GM20431 (cell line): ENCODE measurements at regions not wholly inside any gene's neighbourhood (a gene's known extent, or its start where the extent isn't known, plus 50 kb on each side); places are given as distances from the start of the nearest gene placed in this dataset.
"Not testable (repeated sequence)": the region's sequence is repeated elsewhere in the genome, so short reads cannot be mapped to it uniquely, and the experiment has no call there.

Experiments used
- in situ Hi-C: fragments of 300-500 bp; cut with MseI, MboI; formaldehyde crosslinking; loops from one replicate; pipeline ENCODE4 v1.15.0; 2020; ENCODE audit warnings: low sequenced_read_pairs; ENCODE audit not compliant: unreplicated experiment

DNA sequence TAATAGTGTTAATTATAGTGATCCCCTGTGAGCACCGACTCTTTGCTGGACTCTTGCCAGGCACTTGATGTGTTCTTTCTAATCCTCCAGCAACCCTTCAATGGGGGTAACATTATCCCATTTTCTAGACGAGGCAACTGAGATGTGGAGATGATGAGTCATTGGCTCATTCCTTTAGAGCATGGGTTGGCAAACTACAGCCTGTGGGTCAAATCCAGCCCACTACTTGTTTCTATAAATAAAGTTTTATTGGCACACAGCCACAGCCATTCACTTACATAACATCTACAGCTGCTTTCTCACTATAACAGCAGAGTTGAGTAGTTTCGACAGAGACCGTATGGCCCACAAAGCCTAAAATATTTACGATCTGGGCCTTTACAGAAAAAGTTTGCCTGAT, 249.5 kb upstream of the KCNG1 start:
- in situ Hi-C loops: no loop called here

DNA sequence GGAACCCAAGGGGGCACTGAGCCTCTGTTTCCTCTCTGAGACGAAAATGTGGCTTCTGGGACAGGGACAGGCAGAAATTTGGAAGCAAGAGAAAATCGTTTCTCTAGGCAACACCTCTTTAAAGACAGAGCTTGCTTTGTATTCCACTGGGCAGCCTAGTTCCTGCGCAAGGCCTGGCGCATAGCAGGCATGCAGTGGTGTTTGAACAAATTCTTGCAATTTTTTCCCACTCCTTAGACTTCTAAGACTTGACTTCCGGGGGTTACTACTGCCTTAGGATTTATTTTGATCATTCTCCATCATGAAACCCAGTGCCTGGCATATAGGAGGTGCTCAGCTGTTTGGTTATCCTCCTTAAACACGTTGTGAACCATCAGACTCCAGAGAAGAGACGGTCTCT, 249.0 kb upstream of the KCNG1 start:
- in situ Hi-C loops: no loop called here

DNA sequence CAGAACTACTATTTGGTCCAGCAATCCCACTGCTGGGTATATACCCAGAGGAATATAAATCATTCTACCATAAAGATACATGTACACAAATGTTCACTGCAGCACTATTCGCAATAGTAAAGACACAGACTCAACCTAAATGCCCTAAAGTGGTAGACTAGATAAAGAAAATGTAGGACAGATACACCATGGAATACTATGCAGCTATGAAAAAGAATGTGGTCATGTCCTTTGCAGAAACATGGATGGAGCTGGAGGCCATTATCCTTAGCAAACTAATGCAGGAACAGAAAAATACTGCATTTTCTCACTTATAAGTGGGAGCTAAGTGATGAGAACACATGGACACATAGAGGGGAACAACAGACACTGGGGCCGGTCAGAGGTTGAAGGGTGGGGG, 248.4 kb upstream of the KCNG1 start:
- in situ Hi-C loops: not testable (repeated sequence)

DNA sequence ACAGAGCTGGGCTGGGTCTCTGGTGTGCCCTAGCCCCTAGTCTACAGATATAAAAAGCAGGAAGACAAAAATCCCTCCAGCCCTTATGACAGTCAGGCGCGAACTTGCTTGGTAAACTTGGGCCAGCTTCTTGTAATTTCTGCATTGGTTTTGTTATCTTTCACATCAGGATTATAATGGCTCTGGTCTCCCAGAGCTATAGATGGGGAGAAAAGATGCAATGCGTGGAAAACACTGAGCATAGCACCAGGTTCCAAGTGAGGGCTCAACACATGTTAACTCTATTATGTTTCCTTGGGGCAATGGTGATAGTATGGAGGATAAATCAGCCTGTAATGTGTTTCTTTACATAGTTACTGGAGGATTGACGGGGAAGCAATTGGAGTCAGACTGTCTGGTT, 246.8 kb upstream of the KCNG1 start:
- in situ Hi-C loops: no loop called here

DNA sequence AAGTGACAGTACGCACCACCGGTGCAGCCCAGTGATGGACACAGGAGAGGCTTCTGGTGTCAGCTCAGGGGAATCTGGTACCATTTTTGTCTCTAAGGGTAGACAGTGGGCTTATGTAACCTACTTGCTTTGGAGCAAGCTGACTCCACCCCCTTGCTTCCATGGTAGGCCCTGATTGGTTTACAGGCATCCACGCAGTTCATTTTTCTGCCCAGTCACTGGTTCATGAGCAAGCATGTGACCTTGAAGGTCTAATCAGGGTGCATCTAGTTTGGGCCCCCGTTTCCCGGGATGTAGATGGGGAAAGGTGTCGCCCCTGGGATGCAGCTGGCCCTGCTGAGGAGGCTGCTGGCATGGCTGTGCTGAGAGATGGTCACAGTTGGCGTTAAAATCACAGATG, 244.8 kb upstream of the KCNG1 start:
- in situ Hi-C loops: no loop called here

DNA sequence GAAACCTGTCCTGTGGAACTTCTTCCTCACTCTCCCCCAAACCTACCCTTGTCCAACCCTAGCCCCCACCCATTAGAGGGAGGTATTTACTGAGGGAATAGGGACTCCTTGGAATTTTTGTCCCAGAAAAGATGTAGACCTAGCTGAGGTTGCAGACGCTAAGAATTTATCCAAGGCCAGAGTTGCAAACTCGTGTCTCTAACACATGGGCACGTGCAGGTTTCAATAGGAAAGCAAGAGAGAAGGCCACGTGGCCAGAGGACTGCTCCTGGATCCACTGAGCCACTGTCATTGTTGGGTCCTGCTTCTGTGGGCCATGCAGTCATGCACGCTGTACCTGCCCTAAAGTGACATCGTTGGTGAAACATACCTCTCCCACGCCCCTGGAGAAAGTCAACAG, 243.4 kb upstream of the KCNG1 start:
- in situ Hi-C loops: no loop called here

DNA sequence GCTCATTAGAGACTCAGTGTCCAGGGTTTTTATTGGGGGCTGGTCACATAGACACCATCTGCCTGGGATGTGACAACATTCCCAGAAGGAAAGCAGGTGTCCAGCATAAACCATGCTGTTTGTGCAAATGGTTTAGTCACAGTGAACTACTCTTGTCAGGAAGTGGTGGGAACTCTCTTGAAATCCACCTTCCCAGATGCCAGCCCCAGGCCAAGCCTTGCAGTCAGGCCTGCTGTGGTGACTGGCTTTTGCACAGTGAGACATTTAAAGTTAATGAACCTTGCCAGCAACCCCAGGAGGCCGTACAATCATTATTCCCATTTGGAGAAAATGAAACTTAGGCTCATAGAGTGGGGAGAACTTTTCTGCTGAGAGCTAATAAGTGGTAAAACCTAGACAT, 242.5 kb upstream of the KCNG1 start:
- in situ Hi-C loops: no loop called here

DNA sequence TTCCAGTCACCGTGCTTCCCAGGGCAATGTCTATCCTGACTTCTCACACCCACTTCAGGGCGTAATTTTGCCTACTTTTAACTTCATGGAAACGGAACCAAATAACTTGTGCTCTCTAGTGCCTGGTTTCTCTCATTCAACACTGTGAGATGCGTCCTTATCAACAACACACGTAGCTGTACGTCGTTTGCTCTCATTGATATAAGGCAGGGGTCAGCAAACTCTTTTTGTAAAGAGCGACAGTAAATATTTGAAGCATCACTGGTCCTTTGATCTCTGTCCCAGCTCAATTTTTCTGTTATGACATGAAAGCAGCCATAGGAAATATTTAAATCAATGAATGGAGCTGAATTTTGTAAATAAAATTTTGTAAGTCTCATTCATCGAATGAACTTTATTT, 239.3 kb upstream of the KCNG1 start:
- in situ Hi-C loops: no loop called here

DNA sequence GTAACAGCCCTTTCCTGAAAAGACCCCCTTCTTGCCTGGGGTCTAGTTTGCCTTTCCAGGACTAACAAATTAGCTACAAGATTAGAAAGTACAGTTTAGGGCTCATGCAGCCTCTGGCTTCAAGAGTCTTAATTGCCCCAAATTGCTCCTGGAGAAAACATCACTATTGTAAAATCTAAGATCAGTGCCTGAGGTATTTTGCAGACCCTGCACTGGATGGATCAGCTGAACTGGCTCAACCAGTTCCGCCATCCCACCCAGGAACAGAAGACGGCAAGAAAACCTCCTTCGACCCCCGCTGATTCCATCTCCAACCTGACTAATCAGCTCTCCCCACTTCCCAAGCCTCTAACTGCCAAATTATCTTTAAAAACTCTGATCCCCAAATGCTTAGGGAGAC, 236.5 kb upstream of the KCNG1 start:
- in situ Hi-C loops: no loop called here

DNA sequence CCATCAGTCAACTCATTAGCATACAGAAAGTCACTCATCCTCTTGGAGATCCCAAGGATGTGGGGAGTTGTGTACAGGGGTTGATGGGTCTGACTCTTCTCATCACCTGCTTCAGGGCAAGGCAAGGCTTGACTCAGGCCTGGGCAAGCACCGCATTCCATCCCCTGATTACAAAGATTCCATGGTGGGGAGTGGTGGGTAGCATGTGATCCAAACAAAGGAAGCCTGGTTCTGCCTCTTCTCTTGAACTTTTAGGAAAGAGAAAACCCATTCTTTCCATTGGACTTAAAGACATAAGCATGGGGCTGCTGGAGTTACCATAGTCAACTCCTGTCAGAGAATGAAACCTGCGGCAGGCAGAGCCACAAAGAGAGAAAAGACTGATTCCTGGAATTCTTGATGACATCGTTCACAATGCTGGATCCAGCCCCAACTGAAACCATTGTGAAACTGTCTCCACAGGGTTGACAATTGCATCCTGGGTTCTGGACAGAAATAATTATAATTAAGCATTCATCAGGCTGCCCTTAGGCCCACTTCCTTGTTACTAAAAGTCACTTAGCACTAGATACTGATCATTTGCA, 235.8 kb upstream of the KCNG1 start:
- in situ Hi-C loops: no loop called here

DNA sequence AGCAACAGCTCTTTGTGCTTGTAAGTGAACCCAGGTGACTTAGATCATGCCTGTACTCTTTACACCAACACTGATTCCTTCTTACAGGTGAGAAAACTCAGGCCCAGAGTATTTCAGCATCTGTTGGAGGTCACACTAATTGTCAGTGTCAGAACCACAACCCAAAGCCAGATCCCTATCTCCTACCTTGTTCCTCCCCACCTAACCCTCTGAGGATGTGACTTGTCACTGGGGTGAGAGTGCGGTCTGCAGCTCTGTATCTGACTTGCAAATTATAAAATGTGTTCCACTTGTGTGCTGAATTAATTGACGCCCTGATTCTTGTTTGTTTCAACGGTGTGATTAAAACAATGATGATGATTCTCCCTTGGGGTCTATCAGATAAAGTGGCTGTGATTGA, 232.5 kb upstream of the KCNG1 start:
- in situ Hi-C loops: no loop called here

DNA sequence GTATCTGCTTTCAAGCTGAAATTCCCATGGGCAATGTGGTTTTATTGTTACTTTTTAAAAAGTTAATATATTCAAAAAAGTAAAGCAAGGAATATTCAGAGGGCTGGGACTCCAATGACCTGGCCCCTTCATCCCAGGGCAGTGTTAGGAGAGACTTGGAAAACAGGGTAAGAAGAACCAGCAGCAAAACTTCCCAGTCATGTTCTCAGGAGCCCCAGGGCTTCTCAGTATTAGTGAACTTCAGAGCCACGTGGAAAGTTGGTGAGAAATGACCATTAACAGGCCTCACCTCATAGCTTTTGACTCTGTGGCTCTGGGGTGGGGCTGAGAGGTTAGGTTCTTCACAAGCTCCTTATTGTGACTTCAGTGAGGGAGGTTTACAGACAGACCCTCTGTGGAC, 230.4 kb upstream of the KCNG1 start:
- in situ Hi-C loops: no loop called here

DNA sequence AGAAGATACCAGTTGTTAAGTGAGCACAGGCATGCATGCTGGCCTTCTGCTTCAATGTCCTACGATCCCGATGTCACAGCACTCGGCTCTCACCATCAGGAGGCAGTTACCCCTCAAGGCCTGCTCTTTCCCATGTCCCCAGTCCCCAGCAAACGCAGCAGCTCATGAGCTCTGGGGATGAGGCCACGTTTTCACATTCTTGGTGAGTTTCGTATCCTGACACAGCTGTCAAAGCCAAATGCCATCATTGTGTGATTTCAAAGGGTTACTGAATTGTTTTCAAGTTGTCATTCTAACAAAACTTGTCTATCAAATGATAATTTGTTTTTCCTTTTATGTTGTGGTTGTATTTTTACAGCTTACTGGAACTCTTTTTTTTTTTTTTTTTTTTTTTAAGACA, 226.9 kb upstream of the KCNG1 start:
- in situ Hi-C loops: no loop called here

DNA sequence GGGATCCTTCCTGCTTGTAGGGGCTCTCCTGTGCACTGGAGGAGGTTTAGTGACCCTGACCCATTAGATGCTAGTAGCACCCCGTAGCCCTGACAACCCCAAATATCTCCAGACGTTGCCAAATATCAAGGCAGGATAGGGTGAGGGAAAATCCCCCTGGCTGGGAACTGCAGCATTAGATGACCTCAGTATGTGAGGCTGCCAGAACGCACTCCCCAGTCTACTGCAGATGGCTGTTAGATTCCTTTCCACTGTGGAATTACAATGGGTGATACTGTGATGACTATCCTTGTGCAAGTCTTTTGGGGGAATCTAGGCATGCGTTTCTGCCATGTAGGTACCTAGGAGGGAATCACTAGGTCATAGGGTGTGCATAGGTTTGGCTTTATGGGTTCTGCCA, 226.3 kb upstream of the KCNG1 start:
- in situ Hi-C loops: no loop called here

DNA sequence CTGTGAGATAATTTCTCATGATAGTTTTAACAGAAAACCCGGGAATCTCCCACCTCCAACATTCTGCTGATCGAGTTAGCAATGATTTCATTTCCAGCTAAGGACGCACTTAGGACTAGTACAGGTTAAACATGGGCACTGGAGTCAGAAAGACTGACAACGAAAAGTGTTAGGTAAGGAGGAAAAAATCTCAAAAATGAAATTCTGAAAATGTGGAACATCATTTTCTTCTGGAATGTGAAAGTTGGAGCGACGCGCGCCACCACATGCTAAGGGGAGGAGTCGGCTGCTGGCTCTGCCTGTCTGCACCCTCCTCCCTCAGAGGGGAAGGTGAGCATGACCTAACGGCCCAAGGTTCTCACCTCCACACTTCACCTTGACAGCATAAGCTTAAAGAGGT, 221.6 kb upstream of the KCNG1 start:
- in situ Hi-C loops: no loop called here

DNA sequence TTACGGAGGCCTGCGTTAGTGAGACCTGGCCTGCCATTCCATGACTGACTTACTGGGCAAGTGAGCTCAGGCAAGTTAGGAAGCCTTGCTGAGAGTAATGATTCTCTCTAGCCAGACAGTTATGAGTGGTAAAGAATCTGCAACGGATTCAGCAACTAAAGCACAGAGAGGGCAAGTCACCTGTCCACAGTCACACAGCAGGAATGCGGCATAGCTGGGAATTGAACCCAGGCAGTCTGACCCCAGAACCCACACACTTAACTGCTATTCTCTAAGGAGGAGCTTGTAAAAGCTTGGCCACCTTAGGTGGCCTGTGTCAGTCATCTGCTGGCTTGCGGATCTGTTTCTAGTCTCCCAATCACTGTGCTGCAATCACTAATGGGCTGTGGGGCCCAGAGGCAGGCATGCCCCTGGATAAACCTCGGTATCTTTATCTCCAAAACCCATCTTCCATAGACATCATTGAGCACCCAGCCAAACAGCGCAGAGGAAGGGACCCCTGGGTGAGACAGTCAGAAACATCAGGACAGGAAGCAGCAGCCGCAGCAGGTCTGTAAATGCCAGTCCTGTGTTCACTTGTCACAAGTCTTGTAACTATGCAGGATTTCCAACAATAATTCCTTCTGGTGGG, 215.9 kb upstream of the KCNG1 start:
- in situ Hi-C loops: no loop called here

DNA sequence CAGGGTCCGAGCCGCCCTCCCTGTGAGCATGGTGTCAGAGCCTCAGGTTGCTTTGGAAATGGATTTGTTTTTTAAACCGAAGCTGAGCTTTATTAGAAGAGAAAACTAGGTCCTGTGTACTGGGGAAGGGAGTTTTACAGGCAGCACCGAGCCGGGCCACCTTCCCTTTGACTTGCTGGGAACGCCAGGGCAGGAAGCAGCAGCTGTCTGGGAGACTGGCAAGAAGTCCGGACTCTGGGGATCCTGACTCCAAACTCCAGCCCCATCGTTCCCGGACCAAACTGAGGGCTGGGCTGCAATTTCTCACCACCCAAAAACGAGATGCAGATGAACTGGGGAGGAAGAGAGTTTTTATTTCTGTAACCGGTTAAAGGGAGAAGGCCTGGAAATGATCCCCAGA, 214.9 kb upstream of the KCNG1 start:
- in situ Hi-C loops: no loop called here

DNA sequence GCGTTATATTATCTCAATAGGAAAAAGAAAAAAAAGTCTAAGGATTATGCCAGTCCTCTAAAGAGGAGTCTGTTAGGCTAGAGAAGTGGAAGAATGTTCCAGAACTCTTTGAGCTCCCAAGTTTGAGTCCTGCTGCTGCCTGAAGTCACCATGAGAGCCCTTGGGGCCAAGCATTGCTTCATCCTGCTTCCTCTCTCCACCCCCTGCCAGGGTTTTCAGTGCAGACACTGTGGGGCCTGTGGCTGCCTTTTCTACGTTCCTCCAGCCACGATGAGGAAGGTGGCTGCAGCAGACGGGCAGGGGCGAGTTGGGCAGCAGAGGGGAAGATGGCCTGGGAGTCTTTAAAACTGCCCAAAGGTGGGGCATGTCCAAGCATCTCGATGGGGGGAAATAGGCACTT, 214.4 kb upstream of the KCNG1 start:
- in situ Hi-C loops: no loop called here

DNA sequence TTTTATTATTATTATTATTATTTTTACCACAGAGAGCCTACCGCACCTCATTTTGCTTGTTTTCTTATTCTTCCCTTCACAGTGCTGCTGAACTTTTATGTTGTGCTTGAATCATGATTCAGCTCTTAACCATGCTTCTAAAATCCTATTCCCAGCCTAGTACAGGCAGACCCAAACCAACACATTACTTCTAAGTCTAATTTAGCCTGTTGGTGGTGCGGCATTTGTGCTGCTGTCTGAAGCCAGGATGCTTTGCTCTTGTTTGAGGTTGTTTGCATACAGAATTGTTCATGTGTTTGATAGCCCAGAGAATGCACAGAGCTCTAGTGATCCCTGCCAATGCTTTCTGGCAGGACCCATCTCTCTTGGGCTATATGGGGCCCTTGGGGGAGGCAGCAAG, 213.5 kb upstream of the KCNG1 start:
- in situ Hi-C loops: no loop called here

DNA sequence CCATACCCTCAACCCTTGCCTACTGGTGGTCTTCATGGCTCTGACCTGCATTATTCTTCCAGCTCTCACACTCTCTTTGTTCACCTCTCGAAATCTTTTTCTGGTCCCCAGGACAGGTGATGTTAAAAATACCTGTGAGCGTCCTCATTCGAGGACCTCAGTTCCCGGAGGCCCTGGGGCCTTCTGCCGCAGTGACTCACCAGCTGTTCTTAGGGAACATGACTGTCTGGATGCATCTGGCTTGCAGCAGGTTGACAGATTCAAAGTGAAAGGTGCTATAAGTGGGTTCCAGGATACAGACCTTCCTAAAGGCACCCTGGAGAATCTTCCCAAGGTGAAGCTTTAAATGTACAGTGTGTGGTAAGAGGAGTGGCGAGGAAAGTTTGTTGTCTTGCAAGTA, 210.4 kb upstream of the KCNG1 start:
- in situ Hi-C loops: no loop called here

DNA sequence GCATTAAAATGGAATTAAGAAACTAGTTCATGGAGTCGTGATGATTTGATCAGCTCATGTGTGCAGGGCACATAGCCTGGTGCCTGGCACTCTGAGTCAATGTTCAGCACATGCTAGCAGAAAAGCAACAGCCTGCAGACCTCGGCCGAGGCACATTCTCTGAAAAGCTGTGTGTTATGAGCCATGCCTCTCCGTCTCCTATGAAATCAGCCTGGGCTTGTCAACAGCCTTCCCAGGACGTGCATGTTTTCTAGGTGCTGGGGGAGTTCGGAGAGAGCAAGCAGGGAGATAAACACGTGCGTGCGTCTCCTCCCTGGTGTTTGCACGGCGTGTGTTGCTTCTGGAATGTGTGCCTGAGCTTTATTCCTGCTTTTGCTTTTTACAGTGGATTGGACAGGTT, 207.8 kb upstream of the KCNG1 start:
- in situ Hi-C loops: no loop called here

DNA sequence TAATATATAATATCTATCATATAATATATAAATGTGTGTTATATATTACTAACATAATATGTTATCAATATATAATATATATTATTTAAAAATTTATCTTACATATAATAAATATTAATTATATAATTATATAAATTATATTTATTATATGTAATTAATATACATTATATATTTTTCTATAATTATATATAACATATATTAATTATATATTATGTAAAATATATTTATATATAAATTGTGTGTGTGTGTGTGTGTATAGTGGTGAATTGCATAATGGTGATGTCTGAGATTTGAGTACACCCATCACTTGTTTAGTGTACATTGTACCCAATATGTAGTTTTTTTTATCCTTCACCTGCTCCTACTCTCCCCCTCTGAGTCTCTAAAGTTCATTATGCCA, 205.9 kb upstream of the KCNG1 start:
- in situ Hi-C loops: no loop called here

DNA sequence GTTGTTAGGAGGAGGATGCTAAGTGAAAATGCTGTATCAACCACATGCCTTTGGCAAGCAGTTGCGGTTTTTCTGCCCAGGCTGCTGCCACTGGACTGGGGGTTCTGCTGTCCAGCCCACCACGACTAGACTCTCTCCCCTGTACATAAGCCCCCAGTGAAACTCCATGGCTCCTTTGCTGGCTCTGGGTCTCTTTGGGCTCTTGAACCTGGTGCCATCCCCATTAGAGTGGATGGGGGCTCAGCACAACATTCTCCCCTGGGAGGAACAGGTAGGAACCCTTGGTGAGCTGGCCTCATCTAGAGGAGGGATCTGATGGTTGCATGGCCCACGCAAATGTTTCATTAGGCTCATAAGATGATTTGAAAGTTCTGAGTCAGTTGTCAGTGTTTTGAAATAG, 204.8 kb upstream of the KCNG1 start:
- in situ Hi-C loops: no loop called here
